ENCODE measurements at regions not wholly inside any gene's neighbourhood (a gene's known extent, or its start where the extent isn't known, plus 50 kb on each side); places are given as distances from the start of the nearest gene placed in this dataset.

GRCh38 chr10:62545160-62546066 is 171.2 kb downstream of the ZNF365 start:
- Histone ChIP-seq H3K9me3 (ENCODE audit: control insufficient read depth, insufficient read depth, low read length) (no peaks in the 10 kb centered on the region), H3K4me1 (ENCODE audit: insufficient read depth, low read length) (no peaks in the 10 kb centered on the region), H3K36me3 (ENCODE audit: insufficient read depth, low read length) (no peaks in the 10 kb centered on the region), H3K9ac (ENCODE audit: low read depth, low read length) (no peak overlapping the region)

DNA sequence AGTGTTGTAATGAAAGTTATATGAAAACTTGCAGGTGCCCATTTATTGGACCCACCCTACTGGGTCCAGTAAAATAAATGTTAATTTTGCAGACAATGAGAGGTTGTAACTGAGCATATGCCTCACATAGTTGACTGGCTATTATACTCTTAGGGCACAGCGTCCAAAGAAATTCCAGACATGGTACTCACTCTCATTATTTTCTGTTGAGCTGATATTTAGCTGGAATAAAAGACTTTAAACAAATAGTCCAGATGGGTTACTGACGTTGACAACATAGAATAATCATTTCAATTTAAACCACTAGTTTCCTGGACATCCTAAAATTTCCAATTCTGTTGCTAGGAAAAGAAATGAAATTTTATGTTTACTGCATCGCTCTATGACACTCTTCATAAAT is 174.5 kb downstream of the ZNF365 start:
- Histone ChIP-seq H3K9me3 (ENCODE audit: control insufficient read depth, insufficient read depth, low read length) (no peaks in the 10 kb centered on the region), H3K4me1 (ENCODE audit: insufficient read depth, low read length) (no peaks in the 10 kb centered on the region), H3K9ac (ENCODE audit: low read depth, low read length) (no peak overlapping the region), H3K36me3 (ENCODE audit: insufficient read depth, low read length) (no peaks in the 10 kb centered on the region)

DNA sequence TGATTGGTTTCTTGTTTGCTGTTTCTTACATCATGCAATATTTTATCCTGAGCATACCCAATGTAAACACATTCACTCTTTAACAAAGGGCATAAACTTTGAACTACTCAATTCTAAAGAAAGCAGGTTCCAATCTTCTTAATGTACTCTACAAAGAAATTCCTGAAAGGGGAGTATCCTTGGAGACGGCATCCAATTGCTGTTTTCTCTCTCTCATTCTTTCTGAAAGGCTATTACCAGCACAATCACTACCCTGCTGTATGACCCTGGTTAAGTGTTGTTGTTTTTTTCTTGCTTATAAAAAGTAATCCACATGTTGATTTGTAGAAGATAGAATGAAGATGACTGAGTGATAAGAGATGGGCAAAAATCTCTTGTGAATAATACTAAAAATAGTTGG is 176.0 kb downstream of the ZNF365 start:
- no peaks in the 10 kb centered on the region for H3K9me3 ChIP-seq (ENCODE audit: control insufficient read depth, insufficient read depth, low read length)
- H3K9ac ChIP-seq (ENCODE audit: low read depth, low read length): no peak overlapping the region
- H3K36me3 ChIP-seq (ENCODE audit: insufficient read depth, low read length): no peaks in the 10 kb centered on the region
- no peaks in the 10 kb centered on the region for H3K4me1 ChIP-seq (ENCODE audit: insufficient read depth, low read length)

DNA sequence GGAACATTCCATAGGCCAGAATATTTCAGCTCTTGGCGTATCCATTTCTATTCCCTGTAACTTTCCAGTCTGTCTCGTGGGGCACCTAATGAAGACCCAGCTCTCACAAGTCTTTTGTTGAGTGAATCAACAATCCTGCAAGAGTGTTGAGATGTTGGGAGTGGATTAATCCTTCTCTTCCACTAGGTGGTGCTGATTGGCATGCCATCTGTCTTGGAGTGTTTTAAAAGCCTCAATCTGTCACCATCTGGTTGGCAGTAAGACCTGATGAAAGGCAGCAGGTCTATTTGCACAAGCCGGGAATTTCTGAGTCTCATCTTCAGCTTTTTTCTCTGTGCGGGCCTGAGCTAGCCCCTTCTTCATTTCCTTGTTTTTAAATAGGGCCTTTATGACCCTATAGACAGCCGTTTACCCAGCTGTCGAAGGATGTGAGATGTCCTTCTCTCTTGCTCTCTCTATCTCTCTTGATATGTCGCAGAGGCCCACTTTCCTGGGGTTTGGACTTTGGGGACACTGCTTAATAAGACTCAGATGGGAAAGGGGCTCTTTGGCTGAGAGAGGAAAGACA is 180.5 kb downstream of the ZNF365 start:
- H3K9ac ChIP-seq (ENCODE audit: low read depth, low read length): no peak overlapping the region
- no peaks in the 10 kb centered on the region; the same call in 1 of the 2 replicates for H3K4me1 ChIP-seq (ENCODE audit: insufficient read depth, low read length)
- no peaks in the 10 kb centered on the region for H3K9me3 ChIP-seq (ENCODE audit: control insufficient read depth, insufficient read depth, low read length)
- no peaks in the 10 kb centered on the region for H3K36me3 ChIP-seq (ENCODE audit: insufficient read depth, low read length)

DNA sequence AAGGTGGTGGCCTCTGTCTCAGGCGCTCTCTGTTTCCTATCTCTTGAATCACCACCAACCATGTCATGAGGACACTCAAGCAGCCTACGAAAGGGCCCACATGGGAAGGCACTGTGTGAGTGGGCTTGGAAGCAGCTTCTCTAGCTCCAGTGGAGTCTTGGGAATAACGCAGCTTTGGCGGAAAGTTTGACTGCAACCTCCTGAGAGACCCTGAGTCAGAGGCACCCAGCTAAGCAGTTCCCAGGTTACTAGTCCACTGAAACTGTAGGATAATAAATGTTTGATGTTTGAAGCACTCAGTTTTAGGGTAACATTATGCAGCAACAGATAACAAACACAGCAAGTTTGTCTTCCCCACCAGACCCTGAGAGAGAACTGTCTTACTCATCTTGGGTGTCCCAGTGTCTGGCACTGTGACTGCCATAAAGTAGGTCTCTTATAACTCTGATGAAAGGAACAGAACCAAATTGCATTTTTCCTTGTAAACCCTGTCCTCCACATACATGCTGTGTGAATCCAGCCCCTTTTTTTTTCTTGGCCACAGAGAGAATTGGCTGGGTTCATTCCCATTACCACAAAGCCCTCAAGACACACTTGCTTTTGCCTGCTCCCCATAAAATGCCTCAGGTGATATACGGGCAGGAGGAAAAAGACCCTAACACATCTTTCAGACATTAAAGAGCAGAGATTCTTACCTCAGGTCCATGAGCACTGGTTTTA is 185.5 kb downstream of the ZNF365 start:
- Histone ChIP-seq H3K4me1 (ENCODE audit: insufficient read depth, low read length) (no peaks in the 10 kb centered on the region; the same call in 1 of the 2 replicates), H3K36me3 (ENCODE audit: insufficient read depth, low read length) (no peaks in the 10 kb centered on the region), H3K9ac (ENCODE audit: low read depth, low read length) (no peak overlapping the region), H3K9me3 (ENCODE audit: control insufficient read depth, insufficient read depth, low read length) (no peaks in the 10 kb centered on the region)

GRCh38 chr10:62560201-62560819 is 186.1 kb downstream of the ZNF365 start:
- no peak overlapping the region for H3K9ac ChIP-seq (ENCODE audit: low read depth, low read length)
- no peaks in the 10 kb centered on the region for H3K36me3 ChIP-seq (ENCODE audit: insufficient read depth, low read length)
- H3K9me3 ChIP-seq (ENCODE audit: control insufficient read depth, insufficient read depth, low read length): no peaks in the 10 kb centered on the region
- no peaks in the 10 kb centered on the region; the same call in 1 of the 2 replicates for H3K4me1 ChIP-seq (ENCODE audit: insufficient read depth, low read length)

- H3K4me1 ChIP-seq (ENCODE audit: insufficient read depth, low read length): no peaks in the 10 kb centered on the region; the same call in 1 of the 2 replicates
- H3K36me3 ChIP-seq (ENCODE audit: insufficient read depth, low read length): no peaks in the 10 kb centered on the region
- no peaks in the 10 kb centered on the region for H3K9me3 ChIP-seq (ENCODE audit: control insufficient read depth, insufficient read depth, low read length)
- no peak overlapping the region for H3K9ac ChIP-seq (ENCODE audit: low read depth, low read length)
Observed at GRCh38 chr10:62561151-62561550, 187.0 kb downstream of the ZNF365 start.

- H3K36me3 ChIP-seq (ENCODE audit: insufficient read depth, low read length): no peaks in the 10 kb centered on the region
- no peaks in the 10 kb centered on the region; the same call in 1 of the 2 replicates for H3K4me1 ChIP-seq (ENCODE audit: insufficient read depth, low read length)
- H3K9ac ChIP-seq (ENCODE audit: low read depth, low read length): no peak overlapping the region
- no peaks in the 10 kb centered on the region for H3K9me3 ChIP-seq (ENCODE audit: control insufficient read depth, insufficient read depth, low read length)
Observed at GRCh38 chr10:62562101-62562500, 187.9 kb downstream of the ZNF365 start.

DNA sequence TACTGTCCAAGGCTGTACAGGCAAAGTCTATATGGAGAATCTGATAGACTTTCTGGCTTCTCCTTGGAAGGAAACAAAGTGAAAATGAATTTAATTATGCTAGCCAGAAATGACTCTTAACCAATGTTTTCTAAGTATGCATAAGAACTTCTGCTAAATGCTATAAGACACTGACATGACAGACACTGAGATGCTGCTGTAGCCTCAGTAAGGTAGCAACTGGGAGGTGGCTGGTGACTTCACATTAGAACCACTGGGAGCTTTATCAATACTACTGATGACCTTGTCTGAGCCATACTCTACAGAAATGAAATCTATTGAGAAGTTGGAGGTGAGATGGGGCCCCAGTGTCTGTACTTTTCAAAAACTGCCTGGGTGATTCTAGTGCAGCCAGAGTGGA is 188.6 kb downstream of the ZNF365 start:
- Histone ChIP-seq H3K4me1 (ENCODE audit: insufficient read depth, low read length) (no peaks in the 10 kb centered on the region; the same call in 1 of the 2 replicates), H3K36me3 (ENCODE audit: insufficient read depth, low read length) (no peaks in the 10 kb centered on the region), H3K9ac (ENCODE audit: low read depth, low read length) (no peak overlapping the region), H3K9me3 (ENCODE audit: control insufficient read depth, insufficient read depth, low read length) (no peaks in the 10 kb centered on the region)

DNA sequence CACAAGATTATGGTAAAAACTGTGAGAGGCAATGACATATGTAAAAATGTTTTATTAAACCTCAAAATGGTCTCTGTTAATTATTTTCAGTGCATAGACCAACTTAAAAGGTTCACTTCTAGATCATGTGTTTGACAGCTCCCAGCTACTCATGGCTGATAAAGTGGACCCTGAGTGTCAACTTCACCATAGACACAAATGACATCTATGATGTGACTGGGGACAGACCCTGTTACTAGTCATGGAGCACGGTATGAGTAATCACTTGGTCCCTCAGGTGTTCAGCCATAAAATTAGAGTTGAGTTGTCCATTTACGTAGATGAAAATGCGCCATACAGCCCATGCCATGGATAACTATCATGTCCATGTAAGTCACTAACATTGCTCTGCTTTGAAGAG is 199.8 kb downstream of the ZNF365 start:
- Histone ChIP-seq H3K9me3 (ENCODE audit: control insufficient read depth, insufficient read depth, low read length) (no peaks in the 10 kb centered on the region), H3K36me3 (ENCODE audit: insufficient read depth, low read length) (no peaks in the 10 kb centered on the region), H3K4me1 (ENCODE audit: insufficient read depth, low read length) (no peaks in the 10 kb centered on the region), H3K9ac (ENCODE audit: low read depth, low read length) (no peak overlapping the region)

- no peaks in the 10 kb centered on the region for H3K4me1 ChIP-seq (ENCODE audit: insufficient read depth, low read length)
- H3K36me3 ChIP-seq (ENCODE audit: insufficient read depth, low read length): no peaks in the 10 kb centered on the region
- no peaks in the 10 kb centered on the region for H3K9me3 ChIP-seq (ENCODE audit: control insufficient read depth, insufficient read depth, low read length)
- H3K9ac ChIP-seq (ENCODE audit: low read depth, low read length): no peak overlapping the region
Observed at GRCh38 chr10:62577076-62577475, 202.9 kb downstream of the ZNF365 start.

DNA sequence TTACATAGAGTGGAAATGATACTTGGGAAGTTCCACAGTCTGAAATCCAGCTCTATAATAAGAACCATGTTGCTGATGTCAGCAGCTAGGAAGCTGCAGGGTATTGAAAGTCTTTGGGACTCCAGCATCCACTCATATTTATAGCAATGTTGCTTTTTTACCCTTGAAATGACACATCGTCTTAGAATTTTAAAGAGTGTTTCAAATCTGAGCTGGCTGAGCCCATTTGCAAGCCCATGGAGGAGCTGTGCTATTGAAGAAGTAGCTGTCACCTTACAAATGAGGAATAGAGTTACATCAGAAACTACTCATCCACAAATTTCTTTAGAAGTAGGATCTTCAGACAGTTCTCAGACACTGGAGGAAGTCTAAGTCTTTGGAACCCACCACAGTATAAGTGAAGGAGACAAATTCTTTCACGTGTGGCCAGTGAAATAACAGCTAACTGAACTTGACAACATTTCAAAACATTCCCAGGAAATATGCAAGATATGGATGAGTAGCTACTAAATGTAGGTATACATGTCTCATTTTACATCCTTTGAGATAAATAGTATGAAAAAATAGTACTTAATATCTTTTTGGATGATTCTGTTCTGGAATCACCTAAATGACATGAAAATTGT is 203.6 kb downstream of the ZNF365 start:
- Histone ChIP-seq H3K4me1 (ENCODE audit: insufficient read depth, low read length) (no peaks in the 10 kb centered on the region), H3K36me3 (ENCODE audit: insufficient read depth, low read length) (no peaks in the 10 kb centered on the region), H3K9me3 (ENCODE audit: control insufficient read depth, insufficient read depth, low read length) (no peaks in the 10 kb centered on the region), H3K9ac (ENCODE audit: low read depth, low read length) (no peak overlapping the region)

GRCh38 chr10:62578301-62578700 is 204.1 kb downstream of the ZNF365 start:
- no peaks in the 10 kb centered on the region for H3K9me3 ChIP-seq (ENCODE audit: control insufficient read depth, insufficient read depth, low read length)
- no peak overlapping the region for H3K9ac ChIP-seq (ENCODE audit: low read depth, low read length)
- H3K36me3 ChIP-seq (ENCODE audit: insufficient read depth, low read length): no peaks in the 10 kb centered on the region
- no peaks in the 10 kb centered on the region for H3K4me1 ChIP-seq (ENCODE audit: insufficient read depth, low read length)

- no peak overlapping the region for H3K9ac ChIP-seq (ENCODE audit: low read depth, low read length)
- no peaks in the 10 kb centered on the region for H3K9me3 ChIP-seq (ENCODE audit: control insufficient read depth, insufficient read depth, low read length)
- no peaks in the 10 kb centered on the region for H3K36me3 ChIP-seq (ENCODE audit: insufficient read depth, low read length)
- H3K4me1 ChIP-seq (ENCODE audit: insufficient read depth, low read length): no peaks in the 10 kb centered on the region
Observed at GRCh38 chr10:62578916-62579315, 204.7 kb downstream of the ZNF365 start.

All from ES-I3 (cell line).